ENCODE measurements at regions not wholly inside any gene's neighbourhood (a gene's known extent, or its start where the extent isn't known, plus 50 kb on each side); places are given as distances from the start of the nearest gene placed in this dataset.
A peak's percentile ranks its signal among the peaks of the same experiment; 100 is the strongest.

DNA sequence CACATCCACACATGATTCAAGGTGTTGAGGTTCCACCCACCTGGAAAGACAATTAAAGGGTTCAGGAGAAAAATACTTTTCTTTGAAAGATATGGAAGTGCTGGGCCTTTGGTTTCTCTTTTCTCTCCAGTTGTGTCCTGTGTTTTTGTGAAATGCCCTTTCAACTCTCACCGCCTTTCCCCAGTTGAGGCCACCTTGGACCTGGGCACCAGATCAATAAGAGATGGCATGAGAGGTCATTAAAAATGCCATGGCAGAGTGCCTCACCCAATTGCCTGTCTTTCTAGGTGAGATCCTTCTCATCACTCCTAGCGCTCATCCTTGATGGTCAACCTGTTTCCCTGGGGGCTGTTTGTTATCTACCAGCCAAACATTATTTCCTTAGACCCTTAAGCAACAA is 453.9 kb downstream of the TSN start:
- no peaks in the 10 kb centered on the region for H3K27me3 Mint-ChIP-seq (ENCODE audit: low read depth)
- H3K27ac Mint-ChIP-seq (ENCODE audit: unreplicated experiment): no peak overlapping the region
- no peak for DNase-seq (ENCODE audit: low read depth, low spot score)
- peaks cover 4% of the 10 kb centered on the region for H3K4me1 Mint-ChIP-seq
- TF ChIP-seq, protein P1, sequence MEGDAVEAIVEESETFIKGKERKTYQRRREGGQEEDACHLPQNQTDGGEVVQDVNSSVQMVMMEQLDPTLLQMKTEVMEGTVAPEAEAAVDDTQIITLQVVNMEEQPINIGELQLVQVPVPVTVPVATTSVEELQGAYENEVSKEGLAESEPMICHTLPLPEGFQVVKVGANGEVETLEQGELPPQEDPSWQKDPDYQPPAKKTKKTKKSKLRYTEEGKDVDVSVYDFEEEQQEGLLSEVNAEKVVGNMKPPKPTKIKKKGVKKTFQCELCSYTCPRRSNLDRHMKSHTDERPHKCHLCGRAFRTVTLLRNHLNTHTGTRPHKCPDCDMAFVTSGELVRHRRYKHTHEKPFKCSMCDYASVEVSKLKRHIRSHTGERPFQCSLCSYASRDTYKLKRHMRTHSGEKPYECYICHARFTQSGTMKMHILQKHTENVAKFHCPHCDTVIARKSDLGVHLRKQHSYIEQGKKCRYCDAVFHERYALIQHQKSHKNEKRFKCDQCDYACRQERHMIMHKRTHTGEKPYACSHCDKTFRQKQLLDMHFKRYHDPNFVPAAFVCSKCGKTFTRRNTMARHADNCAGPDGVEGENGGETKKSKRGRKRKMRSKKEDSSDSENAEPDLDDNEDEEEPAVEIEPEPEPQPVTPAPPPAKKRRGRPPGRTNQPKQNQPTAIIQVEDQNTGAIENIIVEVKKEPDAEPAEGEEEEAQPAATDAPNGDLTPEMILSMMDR (conservative IDR thresholded peaks at IDR 0.05): no peak
- no peak overlapping the region for H3K4me3 Mint-ChIP-seq
- H3K9me3 Mint-ChIP-seq: no peaks in the 10 kb centered on the region
- no peaks in the 10 kb centered on the region for H3K36me3 Mint-ChIP-seq (ENCODE audit: low read depth)

DNA sequence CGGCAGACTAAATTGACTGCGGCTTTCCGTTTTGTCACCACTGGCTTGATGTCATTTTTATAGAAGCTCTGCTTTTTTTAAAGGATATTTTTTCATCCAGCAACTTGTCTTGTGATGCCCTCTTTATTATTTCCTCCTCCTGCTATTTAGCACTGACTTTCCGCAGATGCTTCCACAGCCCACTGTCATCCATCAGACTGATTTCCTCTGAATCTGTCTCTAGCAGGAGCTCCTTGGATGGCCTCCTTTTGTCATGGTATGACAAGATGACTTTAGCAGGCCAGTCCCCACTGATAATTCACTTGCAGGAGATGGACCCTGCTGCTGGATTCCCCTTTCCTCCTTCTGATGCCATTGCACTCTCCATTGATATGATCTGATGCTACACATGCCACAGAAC is 454.6 kb downstream of the TSN start:
- Mint-ChIP-seq H3K9me3 (no peaks in the 10 kb centered on the region), H3K4me3 (no peak overlapping the region), H3K27me3 (ENCODE audit: low read depth) (no peaks in the 10 kb centered on the region), H3K36me3 (ENCODE audit: low read depth) (no peaks in the 10 kb centered on the region), H3K27ac (ENCODE audit: unreplicated experiment) (peak overlapping the region; percentile 37), H3K4me1 (peaks cover 4% of the 10 kb centered on the region)
- DNase-seq (ENCODE audit: low read depth, low spot score): no peak
- TF ChIP-seq, protein P1 (conservative IDR thresholded peaks at IDR 0.05): no peak

DNA sequence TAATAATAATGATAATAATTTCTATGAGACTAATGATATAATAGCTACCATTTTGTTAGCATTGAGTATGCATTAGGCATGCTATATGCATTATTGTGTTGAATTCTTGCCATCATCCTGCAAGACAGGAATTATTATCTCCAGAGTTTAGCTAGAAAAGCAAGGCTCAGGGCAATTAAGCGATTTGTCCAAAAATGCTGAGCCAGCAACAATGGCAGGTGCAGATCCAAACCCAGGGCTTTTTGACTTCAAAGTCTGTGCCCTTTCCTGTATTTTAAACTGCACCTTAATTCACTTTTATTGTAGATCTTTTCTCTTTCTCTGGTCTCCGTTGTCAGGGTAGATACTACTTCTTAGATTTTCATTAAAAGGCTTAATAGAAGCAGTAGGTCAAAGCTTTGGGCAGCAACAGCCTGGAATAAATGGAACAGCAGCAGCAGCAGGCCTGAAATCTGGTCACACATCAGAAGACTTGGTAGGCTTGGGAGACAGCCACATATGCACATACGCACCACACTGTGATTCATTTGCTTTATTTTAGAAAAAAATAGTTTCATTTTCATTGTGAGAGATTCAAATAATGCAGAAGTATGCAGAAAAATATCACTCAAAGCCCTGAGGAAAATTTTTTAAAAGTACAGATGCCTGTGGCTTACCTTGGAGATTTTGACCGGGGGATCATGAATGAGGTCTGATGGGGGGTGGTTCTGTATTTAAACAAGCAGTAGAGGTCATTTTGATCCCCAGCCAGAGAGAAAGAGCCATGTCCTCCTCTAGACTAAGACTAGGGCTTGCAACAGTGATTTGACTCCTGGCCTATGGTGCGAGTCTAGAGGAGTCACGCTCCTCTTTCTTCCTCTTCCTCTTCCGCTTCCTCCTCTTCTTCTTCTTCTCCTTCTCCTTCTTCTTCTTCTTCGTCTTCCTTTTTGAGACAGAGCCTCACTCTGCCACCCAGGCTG is 455.7 kb downstream of the TSN start:
- no peak for DNase-seq (ENCODE audit: low read depth, low spot score)
- Mint-ChIP-seq H3K27ac (ENCODE audit: unreplicated experiment) (peak overlapping the region; percentile 24), H3K36me3 (ENCODE audit: low read depth) (no peaks in the 10 kb centered on the region), H3K9me3 (no peaks in the 10 kb centered on the region), H3K4me3 (no peak overlapping the region), H3K4me1 (no peaks in the 10 kb centered on the region), H3K27me3 (ENCODE audit: low read depth) (no peaks in the 10 kb centered on the region)
- TF ChIP-seq, protein P1 (conservative IDR thresholded peaks at IDR 0.05): no peak

DNA sequence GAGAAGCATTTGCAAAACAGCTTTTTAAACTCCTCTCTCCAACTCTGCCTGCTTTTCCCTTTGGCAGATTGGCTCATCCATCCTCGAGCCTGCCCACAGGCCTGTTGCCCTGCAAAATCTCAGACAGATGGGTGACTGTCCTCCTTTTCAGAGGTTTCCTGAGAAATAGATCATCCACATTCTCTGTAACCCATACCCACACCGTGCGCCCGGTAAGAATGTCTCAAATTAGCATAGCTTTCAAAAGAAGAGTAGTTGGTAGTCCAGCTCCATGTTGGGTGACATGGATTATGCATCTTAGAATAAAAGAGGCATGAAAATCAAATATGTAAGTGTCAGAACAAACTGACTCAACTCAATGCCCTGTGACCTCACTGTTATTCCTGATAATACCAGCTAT is 457.9 kb downstream of the TSN start:
- Mint-ChIP-seq H3K36me3 (ENCODE audit: low read depth) (no peaks in the 10 kb centered on the region), H3K9me3 (no peaks in the 10 kb centered on the region), H3K4me3 (no peak overlapping the region), H3K27me3 (ENCODE audit: low read depth) (no peaks in the 10 kb centered on the region), H3K4me1 (no peaks in the 10 kb centered on the region), H3K27ac (ENCODE audit: unreplicated experiment) (no peak overlapping the region)
- TF ChIP-seq, protein P1 (conservative IDR thresholded peaks at IDR 0.05): no peak
- DNase-seq (ENCODE audit: low read depth, low spot score): no peak

DNA sequence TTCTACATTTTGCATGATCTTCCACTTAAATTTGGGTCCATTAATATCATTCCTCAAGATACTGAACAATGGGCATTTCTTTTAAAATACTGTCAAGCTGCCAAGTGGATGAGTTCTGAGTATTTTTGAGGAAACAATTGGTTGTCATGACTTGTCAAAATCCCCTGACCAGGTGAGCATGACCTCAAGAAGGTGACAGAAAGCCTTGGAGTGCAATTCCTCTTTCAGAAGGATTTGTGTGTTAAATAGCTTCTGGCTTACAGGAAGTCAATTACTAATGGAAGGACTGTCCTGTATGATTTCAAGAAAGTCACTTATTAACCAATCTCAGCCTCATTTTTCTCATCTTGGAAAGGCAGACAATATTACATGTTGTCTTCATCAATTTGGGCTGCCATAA is 460.6 kb downstream of the TSN start:
- TF ChIP-seq, protein P1 (conservative IDR thresholded peaks at IDR 0.05): no peak
- DNase-seq (ENCODE audit: low read depth, low spot score): no peak
- no peaks in the 10 kb centered on the region for H3K27me3 Mint-ChIP-seq (ENCODE audit: low read depth)
- no peak overlapping the region for H3K27ac Mint-ChIP-seq (ENCODE audit: unreplicated experiment)
- no peak overlapping the region for H3K4me3 Mint-ChIP-seq
- no peaks in the 10 kb centered on the region for H3K9me3 Mint-ChIP-seq
- no peaks in the 10 kb centered on the region for H3K36me3 Mint-ChIP-seq (ENCODE audit: low read depth)
- no peaks in the 10 kb centered on the region for H3K4me1 Mint-ChIP-seq

Data from neural crest cell (in vitro differentiated cells).